IMR-90 (cell line): ENCODE measurements at regions not wholly inside any gene's neighbourhood (a gene's known extent, or its start where the extent isn't known, plus 50 kb on each side); places are given as distances from the start of the nearest gene placed in this dataset.

Experiments used
- BHLHE40 ChIP-seq: fragments of 150-350 bp; IDR thresholded peaks from 2 replicates; pipeline ENCODE4 v1.6.1; 2016; ENCODE audit warnings: mild to moderate bottlenecking, low read depth, low read length
- FOS ChIP-seq: fragments of 150-350 bp; IDR thresholded peaks from 2 replicates; pipeline ENCODE4 v1.6.1; 2016; ENCODE audit warnings: low read depth, low read length
- MXI1 ChIP-seq: IDR thresholded peaks from 2 replicates; pipeline ENCODE4 v1.6.1; 2012; ENCODE audit warnings: low read depth, mild to moderate bottlenecking, low read length, moderate library complexity, borderline replicate concordance
- NFE2L2 ChIP-seq: fragments of 150-350 bp; IDR thresholded peaks from 2 replicates; pipeline ENCODE4 v1.6.1; 2016; ENCODE audit warnings: low read depth, mild to moderate bottlenecking, low read length
- POLR2A ChIP-seq: IDR thresholded peaks from 2 replicates; pipeline ENCODE4 v1.6.1; 2012; ENCODE audit warnings: mild to moderate bottlenecking, low read depth, low read length
- RAD21 ChIP-seq: IDR thresholded peaks from 2 replicates; pipeline ENCODE4 v1.6.1; 2012; ENCODE audit warnings: low read length, improper control_type of control experiment
- RCOR1 ChIP-seq: IDR thresholded peaks from 2 replicates; pipeline ENCODE4 v1.6.1; 2012; ENCODE audit warnings: mild to moderate bottlenecking, low read length, improper control_type of control experiment; ENCODE audit not compliant: insufficient replicate concordance
- SMC3 ChIP-seq: fragments of 150-350 bp; IDR thresholded peaks from 2 replicates; pipeline ENCODE4 v1.6.1; 2016; ENCODE audit warnings: low read depth, mild to moderate bottlenecking, antibody characterized with exemption, low read length, moderate library complexity
- TF ChIP-seq, protein P1 (sequence below): conservative IDR thresholded peaks from 2 replicates; pipeline ENCODE4 v1.5.1; 2012; ENCODE audit warnings: mild to moderate bottlenecking, low read depth, low read length, improper control_type of control experiment

DNA sequence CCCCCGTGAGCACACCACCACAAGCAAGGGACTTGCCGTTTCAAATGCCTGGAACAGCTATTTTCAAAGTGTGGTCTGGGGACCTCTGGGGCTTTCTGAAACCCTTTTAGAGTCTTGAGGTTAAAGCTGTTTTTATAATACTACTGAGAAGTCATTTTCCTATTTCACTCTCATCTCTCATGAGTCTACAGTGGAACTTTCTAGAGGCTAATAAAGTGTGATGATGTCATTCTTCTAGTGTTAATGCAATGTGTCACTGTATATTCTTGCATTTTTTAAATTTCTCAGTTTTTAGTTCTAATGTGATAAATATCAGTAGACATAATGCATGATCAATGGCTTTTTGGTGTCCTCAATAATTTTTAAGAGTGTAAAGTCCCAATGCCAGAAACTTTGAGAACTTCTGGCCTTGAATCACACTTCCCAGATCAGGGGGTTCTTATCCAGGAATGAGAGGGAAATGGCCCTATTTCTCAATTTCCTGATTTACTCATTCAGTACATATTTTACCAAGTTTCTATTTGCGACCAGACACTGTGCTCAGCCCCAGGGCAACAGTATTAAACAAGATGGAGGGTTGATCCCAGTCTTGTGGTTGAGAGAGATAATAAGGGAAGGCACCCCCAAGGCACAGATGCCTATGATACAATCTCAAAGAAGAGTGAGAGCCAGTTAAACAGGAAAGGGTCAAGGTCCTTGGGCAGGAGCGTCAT, 444.0 kb downstream of the HS3ST3B1 start:
- TF ChIP-seq POLR2A, result no peak
- TF ChIP-seq, protein P1, sequence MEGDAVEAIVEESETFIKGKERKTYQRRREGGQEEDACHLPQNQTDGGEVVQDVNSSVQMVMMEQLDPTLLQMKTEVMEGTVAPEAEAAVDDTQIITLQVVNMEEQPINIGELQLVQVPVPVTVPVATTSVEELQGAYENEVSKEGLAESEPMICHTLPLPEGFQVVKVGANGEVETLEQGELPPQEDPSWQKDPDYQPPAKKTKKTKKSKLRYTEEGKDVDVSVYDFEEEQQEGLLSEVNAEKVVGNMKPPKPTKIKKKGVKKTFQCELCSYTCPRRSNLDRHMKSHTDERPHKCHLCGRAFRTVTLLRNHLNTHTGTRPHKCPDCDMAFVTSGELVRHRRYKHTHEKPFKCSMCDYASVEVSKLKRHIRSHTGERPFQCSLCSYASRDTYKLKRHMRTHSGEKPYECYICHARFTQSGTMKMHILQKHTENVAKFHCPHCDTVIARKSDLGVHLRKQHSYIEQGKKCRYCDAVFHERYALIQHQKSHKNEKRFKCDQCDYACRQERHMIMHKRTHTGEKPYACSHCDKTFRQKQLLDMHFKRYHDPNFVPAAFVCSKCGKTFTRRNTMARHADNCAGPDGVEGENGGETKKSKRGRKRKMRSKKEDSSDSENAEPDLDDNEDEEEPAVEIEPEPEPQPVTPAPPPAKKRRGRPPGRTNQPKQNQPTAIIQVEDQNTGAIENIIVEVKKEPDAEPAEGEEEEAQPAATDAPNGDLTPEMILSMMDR, result no peak
- no peak for TF ChIP-seq NFE2L2
- TF ChIP-seq BHLHE40, result no peak
- no peak for TF ChIP-seq RCOR1
- TF ChIP-seq SMC3, result no peak
- TF ChIP-seq FOS, result no peak
- TF ChIP-seq MXI1, result no peak
- no peak for TF ChIP-seq RAD21
